Esophagus muscularis mucosa (tissue), 4 donors: ENCODE measurements at regions not wholly inside any gene's neighbourhood (a gene's known extent, or its start where the extent isn't known, plus 50 kb on each side); places are given as distances from the start of the nearest gene placed in this dataset.

ENCODE experiments used
- DNase-seq: peaks from one replicate; pipeline ENCODE4 v3.0.0-alpha.2; 2017; ENCODE audit errors: extremely low spot score
- H3K27ac ChIP-seq, 4 donors: fragments of 200-600 bp; sonication (generic); replicated peaks in 1 of 4; 1 replicate in 3 of 4; 2 replicates in 1 of 4; pipeline ENCODE4 v1.5.1; 2016 to 2019; ENCODE audit warnings: mild to moderate bottlenecking in 1 of 4
- H3K27me3 ChIP-seq, 4 donors: fragments of 200-600 bp; sonication (generic); one replicate each; pipeline versions ENCODE4 v1.5.1 to v1.6.0; 2016 to 2019
- H3K36me3 ChIP-seq, 4 donors: fragments of 200-600 bp; sonication (generic); one replicate each; pipeline ENCODE4 v1.5.1; 2016 to 2019
- H3K4me1 ChIP-seq, 4 donors: fragments of 200-600 bp; sonication (generic); one replicate each; pipeline ENCODE4 v1.5.1; 2016 to 2019
- H3K4me3 ChIP-seq, 4 donors: fragments of 200-600 bp; sonication (generic); 1 replicate in 2 of 4; 2 replicates in 2 of 4; pipeline ENCODE4 v1.5.1; 2016 to 2019; ENCODE audit warnings: mild to moderate bottlenecking in 4 of 4, moderate library complexity in 1 of 4
- H3K9me3 ChIP-seq, 4 donors: fragments of 200-600 bp; sonication (generic); 1 replicate in 3 of 4; 2 replicates in 1 of 4; pipeline ENCODE4 v1.5.1; 2016 to 2019
- EP300 ChIP-seq: sonication (generic); formaldehyde crosslinking; IDR thresholded peaks from one replicate; pipeline ENCODE4 v1.6.1; 2017; ENCODE audit warnings: antibody characterized with exemption
- POLR2A ChIP-seq: fragments of 450-650 bp; IDR thresholded peaks from one replicate; pipeline ENCODE4 v1.6.1; 2017; ENCODE audit warnings: antibody characterized with exemption, moderate library complexity, mild to moderate bottlenecking, low read depth
- POLR2AphosphoS5 ChIP-seq, 2 donors: sonication (generic); formaldehyde crosslinking; IDR thresholded peaks; one replicate each; pipeline ENCODE4 v1.6.1; 2017; ENCODE audit warnings: antibody characterized with exemption in 2 of 2
- WGBS: methylation state at CpG from one replicate; pipeline ENCODE4 v1.1.5; 2018; 5-methylcytosine and 5-hydroxymethylcytosine counted together
- intact Hi-C: fragments of 100-400 bp; cut with DNase I; formaldehyde crosslinking; loops from one replicate; pipeline ENCODE4 v1.15.1; 2023
- TF ChIP-seq, protein P1 (sequence below), 3 experiments: fragments of 200-600 bp in 2 of 3; fragments of 450-650 bp in 1 of 3; sonication (generic) in 2 of 3; IDR thresholded peaks; one replicate each; pipeline ENCODE4 v1.5.1; 2017 to 2019; ENCODE audit warnings: antibody characterized with exemption in 3 of 3, mild to moderate bottlenecking in 2 of 3, moderate library complexity in 1 of 3

DNA sequence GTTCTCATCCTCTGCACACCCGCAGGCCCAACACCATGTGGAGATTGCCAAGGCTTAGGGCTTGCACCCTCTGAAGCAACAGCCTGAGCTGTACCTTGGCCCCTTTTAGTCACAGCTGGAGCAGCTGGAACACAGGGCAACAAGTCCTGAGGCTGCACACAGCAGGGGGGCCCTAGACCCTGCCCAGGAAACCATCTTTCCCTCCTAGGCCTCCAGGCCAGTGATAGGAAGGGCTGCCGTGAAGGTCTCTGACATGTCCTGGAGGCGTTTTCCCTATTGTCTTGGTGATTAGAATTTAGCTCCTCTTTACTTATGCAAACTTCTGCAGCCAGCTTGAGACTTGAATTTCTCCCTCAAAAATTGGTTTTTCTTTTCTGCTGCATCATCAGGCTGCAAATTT, 373.5 kb upstream of the CLEC14A start:
- Histone ChIP-seq H3K36me3 (no peaks in the 10 kb centered on the region), H3K27ac (no peak overlapping the region), H3K27me3 (no peaks in the 10 kb centered on the region), H3K4me3 (no peak overlapping the region), H3K4me1 (no peaks in the 10 kb centered on the region), H3K9me3 (no peaks in the 10 kb centered on the region)
- 93% methylated on average over 3 of the region's 3 CpGs for WGBS
- intact Hi-C loops = no loop called here
- no peak for TF ChIP-seq POLR2AphosphoS5 (IDR thresholded peaks at IDR 0.05)
- TF ChIP-seq, protein P1, sequence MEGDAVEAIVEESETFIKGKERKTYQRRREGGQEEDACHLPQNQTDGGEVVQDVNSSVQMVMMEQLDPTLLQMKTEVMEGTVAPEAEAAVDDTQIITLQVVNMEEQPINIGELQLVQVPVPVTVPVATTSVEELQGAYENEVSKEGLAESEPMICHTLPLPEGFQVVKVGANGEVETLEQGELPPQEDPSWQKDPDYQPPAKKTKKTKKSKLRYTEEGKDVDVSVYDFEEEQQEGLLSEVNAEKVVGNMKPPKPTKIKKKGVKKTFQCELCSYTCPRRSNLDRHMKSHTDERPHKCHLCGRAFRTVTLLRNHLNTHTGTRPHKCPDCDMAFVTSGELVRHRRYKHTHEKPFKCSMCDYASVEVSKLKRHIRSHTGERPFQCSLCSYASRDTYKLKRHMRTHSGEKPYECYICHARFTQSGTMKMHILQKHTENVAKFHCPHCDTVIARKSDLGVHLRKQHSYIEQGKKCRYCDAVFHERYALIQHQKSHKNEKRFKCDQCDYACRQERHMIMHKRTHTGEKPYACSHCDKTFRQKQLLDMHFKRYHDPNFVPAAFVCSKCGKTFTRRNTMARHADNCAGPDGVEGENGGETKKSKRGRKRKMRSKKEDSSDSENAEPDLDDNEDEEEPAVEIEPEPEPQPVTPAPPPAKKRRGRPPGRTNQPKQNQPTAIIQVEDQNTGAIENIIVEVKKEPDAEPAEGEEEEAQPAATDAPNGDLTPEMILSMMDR (IDR thresholded peaks at IDR 0.05) = no peak
- no peak for TF ChIP-seq POLR2A
- TF ChIP-seq EP300 = no peak
- DNase-seq = no peak

- WGBS = 83% methylated on average over 1 of the region's 2 CpGs
- intact Hi-C loops = no loop called here
- Histone ChIP-seq H3K27me3 (no peaks in the 10 kb centered on the region), H3K9me3 (no peaks in the 10 kb centered on the region), H3K4me3 (no peak overlapping the region), H3K36me3 (no peaks in the 10 kb centered on the region), H3K4me1 (no peaks in the 10 kb centered on the region), H3K27ac (no peak overlapping the region)
- no peak for DNase-seq
- TF ChIP-seq POLR2AphosphoS5 (IDR thresholded peaks at IDR 0.05) = no peak
- no peak for TF ChIP-seq POLR2A
- TF ChIP-seq EP300 = no peak
- TF ChIP-seq, protein P1 (IDR thresholded peaks at IDR 0.05) = no peak
Observed at GRCh38 chr14:38627163-38627562, 371.3 kb upstream of the CLEC14A start.

DNA sequence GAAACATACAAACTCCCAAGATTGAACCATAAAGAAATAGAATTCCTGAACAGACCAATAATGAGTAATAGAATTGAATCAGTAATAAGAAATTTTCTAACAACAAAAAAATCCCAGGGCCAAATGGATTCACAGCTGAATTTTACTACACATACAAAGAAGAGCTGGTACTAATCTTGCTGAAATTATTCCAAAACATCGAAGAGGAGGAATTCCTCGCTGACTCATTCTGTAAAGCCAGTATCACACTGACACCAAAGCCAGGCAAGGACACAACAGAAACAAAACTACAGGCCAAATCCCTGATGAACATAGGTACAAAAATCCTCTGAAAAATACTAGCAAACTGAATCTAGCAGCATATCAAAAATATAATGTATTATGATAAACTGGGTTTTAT, 367.8 kb upstream of the CLEC14A start:
- 88% methylated on average over 2 of the region's 2 CpGs for WGBS
- Histone ChIP-seq H3K4me1 (no peaks in the 10 kb centered on the region), H3K9me3 (no peaks in the 10 kb centered on the region), H3K4me3 (no peak overlapping the region), H3K36me3 (no peaks in the 10 kb centered on the region), H3K27me3 (no peaks in the 10 kb centered on the region), H3K27ac (no peak overlapping the region)
- TF ChIP-seq EP300 (no peak), POLR2A (no peak), POLR2AphosphoS5 (IDR thresholded peaks at IDR 0.05) (no peak)
- TF ChIP-seq, protein P1 (IDR thresholded peaks at IDR 0.05) = no peak
- intact Hi-C loops = no loop called here
- DNase-seq = no peak

- WGBS = 100% methylated on average over 1 of the region's 1 CpG
- no peak for TF ChIP-seq POLR2A
- TF ChIP-seq, protein P1 (IDR thresholded peaks at IDR 0.05) = no peak
- no peak for TF ChIP-seq POLR2AphosphoS5 (IDR thresholded peaks at IDR 0.05)
- no peak for TF ChIP-seq EP300
Observed at GRCh38 chr14:38618514-38618913, 362.6 kb upstream of the CLEC14A start.

DNA sequence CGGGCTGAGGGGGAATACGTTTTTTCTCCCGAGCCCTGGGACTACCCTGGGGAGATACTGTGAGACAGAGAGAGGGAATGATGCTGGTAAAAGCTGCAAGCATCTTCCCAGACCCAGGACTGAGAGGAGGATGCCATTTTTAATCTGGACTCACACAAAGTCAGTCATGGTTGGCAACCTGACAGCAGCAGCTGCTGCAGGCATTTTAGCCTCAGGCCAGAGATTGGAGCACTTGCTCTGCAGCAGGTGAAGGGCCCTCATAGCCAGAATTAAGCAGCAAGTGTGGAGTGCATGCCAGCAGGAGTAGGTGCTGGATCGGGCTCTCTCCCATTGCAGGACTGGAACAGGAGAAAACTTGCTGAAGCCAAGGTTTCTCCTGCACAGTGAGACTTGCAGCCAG, 361.1 kb upstream of the CLEC14A start:
- Histone ChIP-seq H3K4me1 (no peaks in the 10 kb centered on the region), H3K27me3 (no peaks in the 10 kb centered on the region), H3K9me3 (peaks cover 0 to 5% (median 0%) of the 10 kb centered on the region in 4 donors), H3K36me3 (no peaks in the 10 kb centered on the region), H3K4me3 (no peak overlapping the region), H3K27ac (no peak overlapping the region)
- DNase-seq = no peak
- 70% methylated on average over 4 of the region's 4 CpGs for WGBS
- intact Hi-C loops = no loop called here
- TF ChIP-seq EP300 = no peak
- TF ChIP-seq, protein P1 (IDR thresholded peaks at IDR 0.05) = no peak
- TF ChIP-seq POLR2AphosphoS5 (IDR thresholded peaks at IDR 0.05) = no peak
- no peak for TF ChIP-seq POLR2A

More at GRCh38 chr14:38618514-38618913, 362.6 kb upstream of the CLEC14A start:
- Histone ChIP-seq H3K27ac (no peak overlapping the region), H3K9me3 (no peaks in the 10 kb centered on the region), H3K4me1 (no peaks in the 10 kb centered on the region), H3K36me3 (no peaks in the 10 kb centered on the region), H3K4me3 (no peak overlapping the region), H3K27me3 (no peaks in the 10 kb centered on the region)
- intact Hi-C loops = no loop called here
- no peak for DNase-seq
